Mammary epithelial cell (primary cell): ENCODE measurements at regions not wholly inside any gene's neighbourhood (a gene's known extent, or its start where the extent isn't known, plus 50 kb on each side); places are given as distances from the start of the nearest gene placed in this dataset.

Experiments
- EZH2 ChIP-seq: IDR thresholded peaks from 2 replicates; pipeline ENCODE4 v1.6.1; 2012; ENCODE audit warnings: low read length, inconsistent platforms, borderline replicate concordance
- TF ChIP-seq, protein P1 (sequence below), 2 donors: IDR thresholded peaks in 1 of 2; conservative IDR thresholded peaks in 1 of 2; 2 replicates each; pipeline ENCODE4 v1.5.1; 2011 to 2012; ENCODE audit warnings: inconsistent platforms in 2 of 2, low read length in 2 of 2, mild to moderate bottlenecking in 2 of 2, control low read depth in 1 of 2, low read depth in 1 of 2; ENCODE audit not compliant: insufficient read depth in 1 of 2; ENCODE audit errors: extremely low read depth in 1 of 2

DNA sequence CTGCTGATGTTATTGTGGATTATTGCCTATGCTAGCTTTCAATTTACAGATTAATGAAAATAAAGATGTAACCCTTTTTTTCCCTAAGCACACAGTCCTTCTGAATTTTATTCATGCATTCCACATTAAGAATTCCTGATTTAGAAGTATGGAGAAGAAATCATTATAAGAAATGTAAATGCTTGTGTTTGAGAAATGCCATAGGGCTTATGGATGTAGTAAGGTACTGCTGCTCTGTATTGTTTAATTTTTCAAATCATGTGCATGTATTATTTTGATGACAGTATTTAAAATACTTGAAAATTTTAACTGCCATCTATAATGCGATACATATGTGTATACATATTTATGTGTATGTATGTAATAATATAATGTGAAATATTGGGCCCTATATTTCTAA lies 167.1 kb upstream of the SOX5 start:
- TF ChIP-seq, protein P1, sequence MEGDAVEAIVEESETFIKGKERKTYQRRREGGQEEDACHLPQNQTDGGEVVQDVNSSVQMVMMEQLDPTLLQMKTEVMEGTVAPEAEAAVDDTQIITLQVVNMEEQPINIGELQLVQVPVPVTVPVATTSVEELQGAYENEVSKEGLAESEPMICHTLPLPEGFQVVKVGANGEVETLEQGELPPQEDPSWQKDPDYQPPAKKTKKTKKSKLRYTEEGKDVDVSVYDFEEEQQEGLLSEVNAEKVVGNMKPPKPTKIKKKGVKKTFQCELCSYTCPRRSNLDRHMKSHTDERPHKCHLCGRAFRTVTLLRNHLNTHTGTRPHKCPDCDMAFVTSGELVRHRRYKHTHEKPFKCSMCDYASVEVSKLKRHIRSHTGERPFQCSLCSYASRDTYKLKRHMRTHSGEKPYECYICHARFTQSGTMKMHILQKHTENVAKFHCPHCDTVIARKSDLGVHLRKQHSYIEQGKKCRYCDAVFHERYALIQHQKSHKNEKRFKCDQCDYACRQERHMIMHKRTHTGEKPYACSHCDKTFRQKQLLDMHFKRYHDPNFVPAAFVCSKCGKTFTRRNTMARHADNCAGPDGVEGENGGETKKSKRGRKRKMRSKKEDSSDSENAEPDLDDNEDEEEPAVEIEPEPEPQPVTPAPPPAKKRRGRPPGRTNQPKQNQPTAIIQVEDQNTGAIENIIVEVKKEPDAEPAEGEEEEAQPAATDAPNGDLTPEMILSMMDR (conservative IDR thresholded peaks at IDR 0.05 in 1 of 2, IDR thresholded peaks at IDR 0.05 in 1 of 2; ENCODE audit: extremely low read depth in 1 of 2, insufficient read depth in 1 of 2, low read depth in 1 of 2, low read length in 2 of 2) = no peak
- no peak for TF ChIP-seq EZH2
